Frontal cortex (tissue), 3 donors: ENCODE measurements at regions not wholly inside any gene's neighbourhood (a gene's known extent, or its start where the extent isn't known, plus 50 kb on each side); places are given as distances from the start of the nearest gene placed in this dataset.

ENCODE experiments used
- DNase-seq, 2 donors: peaks; one replicate each; pipeline ENCODE4 v3.0.0; 2012; ENCODE audit warnings: low spot score in 2 of 2
- FAIRE-seq: peaks from 2 replicates; lab custom pipeline; 2012; peaks lifted over from hg19 to GRCh38; lab: Jason Lieb, UNC
- donor health status: control.
- donor health status: control.
- donor health status: control.

DNA sequence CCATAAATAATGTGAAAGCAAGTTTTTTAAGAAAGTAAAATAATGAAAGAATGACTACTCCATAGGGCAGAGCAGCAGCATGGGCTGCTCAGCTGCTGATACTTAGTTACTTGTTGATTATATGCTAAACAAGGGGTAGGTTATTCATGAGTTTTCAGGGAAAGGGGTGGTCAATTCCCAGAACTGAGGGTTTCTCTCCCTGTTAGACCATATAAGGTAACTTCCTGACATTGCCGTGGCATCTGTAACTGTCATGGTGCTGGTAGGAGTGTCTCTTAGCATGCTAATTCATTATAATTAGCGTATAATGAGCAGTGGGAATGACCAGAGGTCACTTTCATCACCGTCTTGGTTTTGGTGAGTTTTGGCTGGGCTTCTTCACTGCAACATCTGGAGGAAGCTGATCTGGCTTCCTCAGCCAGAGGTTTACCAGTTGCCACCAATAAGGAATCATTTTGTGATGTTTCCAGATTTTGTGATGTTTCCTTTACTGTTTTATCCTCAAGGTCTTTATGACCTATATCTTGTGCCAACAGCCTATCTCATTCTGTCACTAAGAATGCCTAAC, 121.8 kb upstream of the CHL1 start:
- DNase-seq, result no peak
- no peak for FAIRE-seq

DNA sequence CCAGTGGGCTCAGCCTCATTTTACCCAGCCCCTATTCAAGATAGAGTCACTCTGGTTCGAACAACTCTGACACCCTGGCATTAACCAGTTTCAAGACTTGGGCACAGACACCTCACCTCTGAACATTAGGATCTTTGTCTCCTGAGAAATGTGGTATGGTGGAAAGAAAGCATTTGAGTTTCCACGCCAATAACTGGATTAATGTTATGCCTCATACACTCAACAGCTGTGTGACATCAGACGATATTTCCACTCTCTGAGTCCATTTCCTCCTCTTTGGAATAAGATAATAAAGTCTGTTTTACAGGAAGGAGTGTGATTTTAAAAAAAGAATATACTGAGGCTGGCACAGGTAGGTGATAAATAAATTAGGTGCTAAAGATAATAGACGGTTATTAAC, 121.3 kb upstream of the CHL1 start:
- no peak for FAIRE-seq
- DNase-seq, result no peak

DNA sequence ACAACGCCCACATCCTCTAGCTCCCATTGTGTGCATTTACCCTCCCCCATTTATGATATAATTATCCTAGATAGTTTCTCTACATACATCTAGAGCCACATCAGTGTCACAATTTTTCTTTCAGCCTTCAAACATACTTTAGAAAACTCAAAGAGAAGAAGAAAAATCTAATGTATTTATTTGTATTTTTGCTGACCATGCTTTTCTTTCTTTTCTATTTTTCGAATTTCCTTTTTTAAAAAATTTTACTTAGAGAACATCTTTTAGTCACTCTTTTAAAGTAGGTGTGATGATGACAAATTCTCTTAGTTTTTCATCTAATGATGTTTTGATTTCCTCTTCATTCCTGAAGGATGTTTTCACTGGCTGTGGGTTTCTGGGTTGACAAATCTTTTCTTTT, 117.0 kb upstream of the CHL1 start:
- FAIRE-seq, result no peak
- DNase-seq, result no peak

DNA sequence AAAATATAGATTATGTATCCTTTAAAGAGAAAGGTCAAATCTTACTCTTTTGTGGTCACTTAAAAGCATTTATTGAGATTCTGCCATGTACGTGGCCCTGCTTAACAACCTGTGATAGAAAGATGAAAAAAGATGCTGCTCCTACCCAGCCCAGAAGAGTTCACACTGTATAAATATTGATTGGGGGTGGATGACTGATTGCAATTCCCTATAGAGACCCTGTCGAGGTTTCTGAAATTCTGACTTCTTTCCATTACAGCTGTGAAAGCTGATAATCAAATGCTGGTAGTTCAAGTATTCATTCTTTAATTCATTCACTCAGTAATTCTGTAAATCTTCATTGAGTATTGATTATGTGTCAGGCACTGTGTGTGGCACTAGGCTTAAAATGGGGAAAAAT, 114.1 kb upstream of the CHL1 start:
- FAIRE-seq, result no peak
- no peak for DNase-seq

DNA sequence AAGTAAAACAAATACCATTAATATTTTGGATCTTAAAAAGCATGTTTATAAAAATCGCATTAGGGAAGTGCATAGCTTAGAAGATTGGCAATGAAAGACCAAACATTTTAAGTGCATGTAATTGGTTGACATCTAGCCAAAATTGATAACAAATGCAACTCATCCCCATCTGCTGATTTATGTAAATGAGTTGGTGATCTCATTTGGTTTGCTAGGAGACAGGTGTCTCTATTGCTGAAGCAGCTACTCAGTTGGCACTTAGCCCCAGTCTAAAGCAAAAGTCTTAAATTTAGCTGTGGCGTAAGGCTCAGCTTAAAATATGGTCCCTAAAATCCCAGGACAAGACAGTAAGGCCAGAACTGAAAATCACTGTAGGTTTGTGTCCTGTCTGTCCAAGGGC, 113.5 kb upstream of the CHL1 start:
- FAIRE-seq (no peak), DNase-seq (no peak)

DNA sequence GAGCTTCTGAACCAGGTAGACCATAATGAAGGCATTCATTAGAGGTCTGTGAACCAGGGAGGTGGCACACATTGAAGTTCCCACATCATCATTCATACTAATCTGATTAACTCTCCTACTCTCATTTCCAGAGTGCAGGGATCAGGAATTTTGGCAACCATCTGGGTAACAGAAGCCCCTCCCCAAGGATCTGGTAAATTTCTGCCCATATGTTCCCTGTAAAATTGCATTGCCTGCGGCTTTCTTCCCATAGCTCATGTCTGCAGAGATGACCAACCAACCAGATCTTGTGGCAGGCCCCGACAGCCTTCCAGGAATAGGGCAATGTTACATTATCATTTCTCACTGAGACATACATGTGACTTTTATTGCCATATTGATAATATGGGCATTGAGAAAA, 111.4 kb upstream of the CHL1 start:
- FAIRE-seq (no peak), DNase-seq (no peak)

DNA sequence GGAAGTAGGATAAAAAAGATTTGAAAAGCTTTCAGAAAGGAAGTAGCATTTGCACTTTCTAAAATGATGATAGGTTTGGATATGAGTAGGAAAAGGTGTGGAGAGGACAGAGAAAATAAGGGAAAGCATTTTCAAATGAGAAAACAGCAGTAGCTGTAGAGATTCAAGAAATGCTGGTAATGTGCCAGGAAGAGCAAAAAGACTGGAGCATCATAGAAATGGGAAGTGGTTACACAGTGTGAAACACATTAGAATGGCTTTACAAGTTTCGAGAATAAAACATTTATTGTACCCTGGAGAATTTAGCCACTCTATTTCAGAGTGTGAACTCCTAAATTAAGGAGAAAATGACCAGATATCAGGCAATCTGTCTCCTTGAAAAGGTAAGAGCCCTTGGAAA, 108.3 kb upstream of the CHL1 start:
- DNase-seq (no peak), FAIRE-seq (no peak)

DNA sequence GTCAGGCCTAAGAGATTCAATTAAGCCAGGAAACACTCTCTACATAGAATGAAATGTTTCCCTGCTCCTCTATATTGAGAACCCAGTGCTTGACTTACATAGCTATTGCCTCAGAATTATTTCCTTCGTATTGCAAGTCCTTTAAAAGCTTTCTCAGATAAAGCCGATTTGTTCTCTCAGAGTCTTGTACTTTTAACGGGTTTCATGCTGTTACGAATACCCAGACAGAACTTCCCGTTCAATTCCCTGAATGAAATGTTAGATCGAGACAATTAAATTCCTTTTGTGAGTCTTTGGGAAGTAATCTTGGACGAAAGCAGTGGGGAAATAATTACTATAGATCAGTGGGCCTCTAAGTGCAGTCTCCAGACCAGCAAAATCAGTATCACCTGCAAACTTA, 102.8 kb upstream of the CHL1 start:
- FAIRE-seq (no peak), DNase-seq (no peak)

DNA sequence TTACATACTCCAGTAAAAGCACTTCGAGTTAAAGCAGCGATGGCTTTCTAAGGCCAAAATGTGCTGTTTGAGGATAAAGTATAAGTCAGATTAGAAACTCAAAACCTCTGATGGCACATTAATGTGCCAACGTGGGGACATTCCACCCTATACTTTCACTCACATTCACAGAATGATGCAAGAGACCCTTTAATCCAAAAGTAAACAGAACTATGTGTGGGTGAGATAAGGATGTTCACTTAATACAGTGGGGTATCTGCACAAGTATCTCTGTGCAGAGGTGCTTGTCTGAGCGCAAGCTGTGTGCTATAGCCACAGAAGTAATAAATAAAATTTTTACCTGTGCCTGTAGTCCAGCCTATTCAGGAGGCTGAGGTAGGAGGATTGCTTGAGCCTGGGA, 100.3 kb upstream of the CHL1 start:
- FAIRE-seq, result no peak
- no peak for DNase-seq

DNA sequence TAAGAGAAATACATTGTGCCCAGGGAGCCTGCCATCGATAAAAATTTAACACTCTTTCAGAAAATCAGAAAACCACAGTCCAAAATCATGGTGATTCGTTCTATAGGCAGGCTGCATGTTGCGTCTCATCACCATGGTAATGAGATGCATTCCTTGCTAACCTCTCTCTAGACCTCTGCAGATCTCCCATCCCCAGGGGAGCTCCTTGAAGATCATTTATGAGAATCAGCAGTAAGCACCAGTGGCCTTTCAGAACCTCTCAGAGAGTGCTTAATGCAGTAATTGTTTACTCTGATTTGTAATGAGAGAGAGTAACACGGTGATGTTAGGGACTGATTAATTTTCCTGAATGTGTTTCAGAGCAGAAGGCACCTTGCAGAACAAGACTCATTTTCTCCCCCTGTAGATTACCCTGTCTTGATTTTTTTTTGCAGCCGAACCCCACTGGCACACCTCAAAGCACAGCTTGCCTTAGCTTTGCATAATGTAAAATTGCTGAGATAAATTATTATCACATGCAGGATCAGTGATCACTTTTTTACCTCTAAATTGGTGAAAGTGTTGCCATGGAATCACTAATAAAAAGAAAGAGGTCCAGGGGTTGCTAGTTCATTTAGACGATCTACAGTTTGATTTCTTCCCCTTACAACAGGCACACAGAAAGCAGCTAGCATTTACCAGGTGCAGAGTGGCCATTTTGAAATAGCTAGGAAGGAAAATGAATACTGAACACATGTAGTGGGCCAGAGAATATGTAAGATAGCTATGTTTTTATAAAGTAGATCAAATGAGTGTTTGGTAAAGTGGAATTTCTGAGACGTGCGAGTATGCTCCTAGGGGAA, 98.9 kb upstream of the CHL1 start:
- DNase-seq (no peak), FAIRE-seq (no peak)

DNA sequence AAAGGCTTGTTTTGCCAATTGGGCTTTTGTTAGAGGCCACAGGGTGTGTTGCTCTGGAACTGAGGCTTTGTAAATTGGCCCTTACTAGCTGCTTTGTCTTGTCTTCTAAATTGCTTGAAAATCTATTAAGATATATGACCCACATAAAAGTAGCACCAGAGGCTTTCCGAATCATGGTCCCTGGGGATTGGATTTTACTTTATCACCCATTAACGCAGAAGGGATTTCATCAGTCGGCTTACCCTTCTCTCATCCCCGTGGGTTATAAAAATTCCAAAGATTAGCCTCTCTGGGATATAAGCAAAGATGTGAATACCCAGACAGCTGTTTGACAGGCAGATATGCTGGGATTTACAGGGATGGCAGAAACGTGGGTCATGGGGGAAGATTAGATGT, 98.3 kb upstream of the CHL1 start:
- DNase-seq (no peak), FAIRE-seq (no peak)

DNA sequence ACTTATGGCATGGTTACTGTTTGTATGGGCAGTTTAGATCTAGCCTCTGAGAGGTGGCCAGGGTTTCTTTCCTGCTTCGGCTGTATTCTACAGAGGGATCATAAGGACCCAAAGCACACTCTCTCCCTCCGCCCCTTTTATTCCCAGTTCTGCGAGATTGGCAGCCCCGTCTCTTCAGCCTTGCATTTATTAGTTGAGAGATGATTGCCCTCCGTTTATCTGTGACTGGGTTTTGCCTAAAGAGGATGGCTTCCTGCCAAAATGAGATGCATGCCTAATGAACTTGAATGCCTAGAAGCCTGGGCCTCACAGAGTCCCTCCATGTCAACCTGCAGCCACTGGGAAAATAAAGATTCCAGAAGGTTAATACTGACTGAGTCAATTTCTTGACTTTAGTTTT, 97.1 kb upstream of the CHL1 start:
- DNase-seq (no peak), FAIRE-seq (no peak)

DNA sequence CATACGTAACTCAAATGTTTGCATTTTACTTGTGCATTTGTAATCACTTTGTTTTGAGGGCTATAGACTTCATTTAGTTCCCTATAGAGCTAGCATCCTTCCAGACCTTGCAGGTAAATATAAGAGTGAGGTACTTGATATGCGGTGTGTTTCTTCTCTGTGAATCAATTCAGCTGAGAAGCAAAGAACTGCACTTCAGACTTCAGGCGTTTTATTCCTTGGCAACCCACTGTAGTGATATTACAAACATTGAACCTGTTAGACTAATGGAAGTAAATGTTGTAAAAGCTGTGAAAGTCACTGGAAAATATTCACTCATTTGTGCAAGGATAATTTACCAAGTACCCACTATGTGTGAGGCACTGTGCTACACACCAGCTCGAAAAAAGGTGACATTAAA, 94.1 kb upstream of the CHL1 start:
- FAIRE-seq (no peak), DNase-seq (no peak)

DNA sequence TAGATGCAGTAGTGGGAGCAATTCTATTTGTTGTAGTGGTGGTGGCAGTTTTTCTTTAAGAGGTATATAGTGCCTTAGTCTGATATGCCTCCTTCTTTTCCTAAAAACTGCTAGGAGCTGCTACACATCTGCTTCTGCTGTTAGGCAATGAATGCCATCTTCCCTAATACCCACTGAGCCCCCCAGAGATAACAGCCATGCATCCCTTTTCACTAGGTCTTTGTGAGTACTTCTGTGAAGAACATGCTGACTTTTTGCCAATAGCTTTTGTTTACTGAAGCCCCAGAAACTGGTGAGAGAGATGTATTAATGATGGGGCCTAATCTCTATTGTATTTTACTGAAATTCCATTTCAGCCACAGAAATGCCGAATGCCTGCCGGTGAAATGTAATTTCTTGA, 92.6 kb upstream of the CHL1 start:
- DNase-seq (no peak), FAIRE-seq (no peak)

DNA sequence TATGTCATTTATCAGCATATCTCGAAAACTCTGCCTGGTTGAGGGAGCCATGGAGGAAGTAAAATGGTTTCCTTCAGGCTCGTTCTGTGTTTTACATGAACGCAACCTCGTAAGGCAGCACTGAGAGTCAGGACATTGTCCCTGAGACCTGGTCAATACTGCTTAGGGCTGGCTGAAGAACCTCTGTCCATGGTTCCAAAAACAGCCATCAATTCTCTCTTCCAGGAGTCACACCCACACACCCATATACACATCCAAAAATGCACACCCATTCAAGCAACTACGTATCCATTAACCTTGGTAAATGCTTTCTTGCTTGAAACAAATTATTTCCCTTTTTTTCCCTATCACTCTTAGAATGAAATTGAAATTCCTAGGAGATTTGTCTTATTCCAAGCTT, 91.0 kb upstream of the CHL1 start:
- no peak for DNase-seq
- FAIRE-seq, result no peak

DNA sequence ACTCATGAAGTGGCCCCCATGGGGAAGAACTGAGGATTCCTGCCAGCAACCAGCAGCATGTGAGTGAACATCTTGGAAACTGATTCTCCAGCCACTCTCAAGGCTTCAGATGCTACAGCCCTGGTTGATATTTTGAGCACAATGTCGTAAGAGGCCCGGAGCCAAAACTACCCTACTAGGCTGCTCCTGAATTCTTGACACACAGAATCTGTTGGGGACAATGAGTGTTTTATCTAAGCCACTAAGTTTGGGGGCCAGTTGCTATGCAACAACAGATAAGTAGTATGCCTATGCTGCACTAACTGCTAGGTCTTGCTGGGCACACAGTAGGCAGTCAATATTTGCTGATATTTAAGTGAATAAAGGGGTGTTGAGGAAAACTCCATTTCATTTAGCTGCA, 89.9 kb upstream of the CHL1 start:
- FAIRE-seq, result no peak
- DNase-seq, result no peak

DNA sequence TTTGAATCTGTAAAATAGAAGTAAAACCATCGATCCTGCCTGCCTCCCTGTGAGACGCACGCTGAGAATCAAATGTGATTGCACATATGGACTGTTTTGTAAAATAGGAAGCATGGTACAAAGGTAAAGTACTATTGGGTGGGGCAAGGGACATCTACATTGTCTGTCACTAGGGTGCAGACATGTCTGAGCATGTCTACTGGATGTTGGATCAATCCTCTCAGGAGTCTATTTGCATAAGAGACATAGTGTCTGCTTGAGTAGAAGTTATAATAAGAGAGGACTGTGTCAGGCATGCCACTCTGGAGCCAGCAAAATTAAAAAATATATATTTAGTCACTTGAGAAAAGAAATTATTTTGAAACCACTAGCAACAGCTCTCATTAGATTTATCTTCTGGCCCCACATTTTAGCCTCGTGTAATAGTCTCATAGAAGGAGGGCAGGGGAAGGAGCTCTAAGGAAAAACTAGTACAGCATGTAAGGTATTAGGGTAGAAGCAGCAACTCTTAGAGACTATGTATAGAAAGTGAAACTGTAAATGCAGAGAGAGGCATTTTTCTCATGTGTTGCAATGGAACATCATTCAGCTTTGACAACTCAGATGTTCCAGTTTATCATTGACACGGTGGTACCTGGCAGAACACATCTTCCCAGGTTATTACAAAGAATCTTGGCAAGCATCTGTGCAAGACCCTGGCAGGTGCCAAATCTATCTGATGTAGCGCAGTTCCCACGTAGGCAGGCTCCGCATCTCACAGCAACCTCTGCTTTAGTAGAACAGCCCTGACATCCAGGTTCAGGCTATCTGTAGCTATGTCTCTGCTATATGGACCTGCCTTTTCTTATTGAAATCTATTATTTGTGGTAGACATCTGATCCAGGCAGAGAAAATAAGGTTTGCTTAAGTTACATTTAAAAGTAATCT, 85.2 kb upstream of the CHL1 start:
- FAIRE-seq (no peak), DNase-seq (no peak)

DNA sequence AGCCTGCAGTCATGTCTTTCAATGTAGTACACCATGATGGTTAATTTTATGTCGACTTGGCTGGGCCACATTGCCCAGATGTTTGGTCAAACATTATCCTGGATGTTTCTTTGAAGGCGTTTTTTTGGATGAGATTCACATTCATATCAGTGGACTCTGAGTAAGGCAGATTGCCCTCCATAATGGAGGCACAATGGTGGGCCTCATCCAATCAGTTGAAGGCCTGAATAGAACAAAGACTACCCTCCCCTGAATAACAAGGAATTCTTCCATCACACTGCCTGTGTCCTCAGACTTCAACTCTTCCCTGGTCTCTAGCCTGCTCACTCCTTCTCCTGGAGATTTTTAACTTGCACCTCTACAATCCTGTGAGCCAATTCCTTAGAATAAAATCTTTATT, 83.8 kb upstream of the CHL1 start:
- DNase-seq (no peak), FAIRE-seq (no peak)

DNA sequence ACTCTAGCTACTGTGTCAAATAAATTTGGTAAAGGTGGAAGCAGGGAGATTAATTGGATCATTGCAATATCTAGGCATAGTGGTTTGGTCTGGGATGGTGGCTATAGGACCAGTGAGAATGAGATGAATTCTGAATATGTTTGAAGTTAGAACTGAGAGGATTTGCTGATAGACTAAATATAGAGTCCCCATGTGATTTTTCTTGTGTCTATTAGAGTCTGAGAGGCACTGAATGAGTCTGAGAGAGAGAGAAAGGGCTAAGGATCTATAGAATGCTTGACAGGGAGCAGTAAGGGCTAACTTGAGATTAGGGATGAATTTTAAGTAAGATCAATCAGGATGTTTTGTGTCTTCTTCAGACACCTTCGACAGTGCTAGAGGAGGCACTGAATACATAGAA, 77.9 kb upstream of the CHL1 start:
- DNase-seq, result no peak
- FAIRE-seq, result no peak

DNA sequence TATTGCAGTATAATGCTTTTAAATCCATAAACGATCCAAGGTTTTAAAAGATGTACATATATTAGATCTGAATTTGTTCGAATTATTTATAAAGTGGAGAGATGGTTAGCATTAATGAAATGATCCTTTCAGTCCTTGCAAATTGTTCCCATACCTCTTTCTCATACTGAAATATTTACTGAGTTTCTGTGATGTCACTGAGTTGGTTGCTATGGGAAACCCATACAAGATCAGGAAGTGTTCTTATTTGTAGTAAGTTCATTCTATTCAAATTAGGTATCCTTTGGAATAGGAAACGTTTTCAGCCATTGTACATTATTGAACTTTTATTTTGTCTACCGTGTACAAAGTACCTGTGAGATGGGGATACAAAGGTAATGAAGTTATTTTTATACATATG, 73.2 kb upstream of the CHL1 start:
- no peak for FAIRE-seq
- no peak for DNase-seq

DNA sequence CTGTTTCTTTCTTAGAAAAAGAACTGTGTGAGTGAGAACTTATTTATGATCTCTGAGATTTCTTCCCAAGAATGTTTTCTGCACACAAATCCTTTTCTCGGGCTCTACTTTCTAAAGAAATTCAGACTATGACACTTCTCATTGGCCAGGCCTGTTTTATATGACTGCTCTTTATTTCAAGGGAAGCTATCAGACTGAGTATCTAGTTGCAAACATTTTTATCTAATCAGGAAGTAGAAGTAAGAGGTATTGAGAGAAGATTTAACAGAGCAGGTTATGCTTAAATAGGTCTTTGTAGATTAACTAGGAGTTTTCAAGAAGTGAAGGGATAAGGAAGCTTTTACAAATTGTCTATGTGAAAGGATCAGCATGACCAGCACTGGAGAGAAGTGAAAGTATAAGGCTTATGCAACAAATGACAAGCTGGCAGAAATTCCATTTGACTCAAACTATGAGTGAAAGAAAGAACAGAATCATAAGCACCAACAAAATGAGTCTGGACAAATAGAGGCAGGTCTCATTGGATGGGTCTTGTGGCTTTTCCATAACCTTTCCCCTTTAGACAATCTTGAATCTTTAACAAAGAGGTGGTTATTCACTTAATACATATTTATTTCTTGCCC, 71.9 kb upstream of the CHL1 start:
- DNase-seq, result no peak
- FAIRE-seq, result no peak
